Peyer's patch (tissue), 4 donors: ENCODE measurements at regions not wholly inside any gene's neighbourhood (a gene's known extent, or its start where the extent isn't known, plus 50 kb on each side); places are given as distances from the start of the nearest gene placed in this dataset.

Experiments
- POLR2A ChIP-seq, 2 donors: fragments of 450-650 bp; IDR thresholded peaks; one replicate each; pipeline ENCODE4 v1.5.1; 2017; ENCODE audit warnings: antibody characterized with exemption in 2 of 2, mild to moderate bottlenecking in 2 of 2, moderate library complexity in 2 of 2
- TF ChIP-seq, protein P1 (sequence below), 6 experiments: fragments of 450-650 bp in 4 of 6; fragments of 200-600 bp in 2 of 6; sonication (generic) in 1 of 6; IDR thresholded peaks; one replicate each; pipeline ENCODE4 v1.5.1; 2017 to 2019; ENCODE audit warnings: antibody characterized with exemption in 6 of 6, mild to moderate bottlenecking in 3 of 6, moderate library complexity in 1 of 6

DNA sequence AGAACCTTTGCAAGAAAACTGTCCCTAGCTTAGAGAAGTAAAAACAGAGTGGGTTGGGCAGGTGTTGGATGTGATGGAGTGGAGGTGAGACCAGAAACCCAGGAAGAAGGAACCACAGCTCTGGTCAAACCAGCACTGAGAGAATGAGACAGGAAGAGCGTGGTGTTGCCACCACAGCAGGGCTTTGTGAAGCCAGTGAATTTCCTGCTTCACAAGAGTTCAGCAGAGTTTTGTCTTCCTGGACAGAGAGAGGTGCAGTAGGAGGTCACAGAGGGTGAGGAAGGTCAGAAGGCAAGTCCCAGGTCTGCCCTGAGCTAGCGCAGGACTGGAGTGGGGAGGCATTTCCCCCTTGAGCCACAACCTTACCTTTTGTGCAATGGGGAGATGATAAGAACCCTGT lies 2306.2 kb upstream of the ACO1 start:
- TF ChIP-seq, protein P1, sequence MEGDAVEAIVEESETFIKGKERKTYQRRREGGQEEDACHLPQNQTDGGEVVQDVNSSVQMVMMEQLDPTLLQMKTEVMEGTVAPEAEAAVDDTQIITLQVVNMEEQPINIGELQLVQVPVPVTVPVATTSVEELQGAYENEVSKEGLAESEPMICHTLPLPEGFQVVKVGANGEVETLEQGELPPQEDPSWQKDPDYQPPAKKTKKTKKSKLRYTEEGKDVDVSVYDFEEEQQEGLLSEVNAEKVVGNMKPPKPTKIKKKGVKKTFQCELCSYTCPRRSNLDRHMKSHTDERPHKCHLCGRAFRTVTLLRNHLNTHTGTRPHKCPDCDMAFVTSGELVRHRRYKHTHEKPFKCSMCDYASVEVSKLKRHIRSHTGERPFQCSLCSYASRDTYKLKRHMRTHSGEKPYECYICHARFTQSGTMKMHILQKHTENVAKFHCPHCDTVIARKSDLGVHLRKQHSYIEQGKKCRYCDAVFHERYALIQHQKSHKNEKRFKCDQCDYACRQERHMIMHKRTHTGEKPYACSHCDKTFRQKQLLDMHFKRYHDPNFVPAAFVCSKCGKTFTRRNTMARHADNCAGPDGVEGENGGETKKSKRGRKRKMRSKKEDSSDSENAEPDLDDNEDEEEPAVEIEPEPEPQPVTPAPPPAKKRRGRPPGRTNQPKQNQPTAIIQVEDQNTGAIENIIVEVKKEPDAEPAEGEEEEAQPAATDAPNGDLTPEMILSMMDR (IDR thresholded peaks at IDR 0.05), result no peak
- TF ChIP-seq POLR2A (IDR thresholded peaks at IDR 0.05), result no peak
